Endodermal cell (in vitro differentiated cells): ENCODE measurements at regions not wholly inside any gene's neighbourhood (a gene's known extent, or its start where the extent isn't known, plus 50 kb on each side); places are given as distances from the start of the nearest gene placed in this dataset.

Experiments used
- DNase-seq: peaks from one replicate; pipeline ENCODE4 v3.0.0-alpha.2; 2017
- H3K27ac ChIP-seq: 2 replicates; pipeline ENCODE4 v1.5.1; 2013; ENCODE audit warnings: mild to moderate bottlenecking, low read depth, low read length, moderate library complexity
- H3K27me3 ChIP-seq: 2 replicates; pipeline ENCODE4 v1.6.1; 2013; ENCODE audit warnings: mild to moderate bottlenecking, low read length, moderate library complexity; ENCODE audit not compliant: insufficient read depth, control insufficient read depth, poor library complexity, severe bottlenecking
- H3K36me3 ChIP-seq: 2 replicates; pipeline ENCODE4 v1.7.0; 2013; ENCODE audit warnings: mild to moderate bottlenecking, low read length, moderate library complexity; ENCODE audit not compliant: control insufficient read depth, insufficient read depth
- H3K4me1 ChIP-seq: one replicate; pipeline ENCODE4 v1.7.0; 2013; ENCODE audit warnings: low read length; ENCODE audit not compliant: control insufficient read depth, insufficient read depth
- H3K4me3 ChIP-seq: 2 replicates; pipeline ENCODE4 v1.5.1; 2013; ENCODE audit warnings: mild to moderate bottlenecking, low read length, moderate library complexity
- H3K9ac ChIP-seq: 2 replicates; pipeline ENCODE4 v1.6.1; 2013; ENCODE audit warnings: mild to moderate bottlenecking, low read length, moderate library complexity; ENCODE audit not compliant: poor library complexity, severe bottlenecking; ENCODE audit errors: extremely low read depth
- H3K9me3 ChIP-seq: 2 replicates; pipeline ENCODE4 v1.6.1; 2013; ENCODE audit warnings: mild to moderate bottlenecking, low read length, moderate library complexity; ENCODE audit not compliant: control insufficient read depth
- H3K27ac Mint-ChIP-seq: 2 replicates; pipeline ENCODE4 v1.8.0; 2020; ENCODE audit warnings: mixed read lengths
- H3K27me3 Mint-ChIP-seq: 2 replicates; pipeline ENCODE4 v1.8.0; 2021; ENCODE audit warnings: mild to moderate bottlenecking, mixed read lengths; ENCODE audit not compliant: insufficient read depth
- H3K36me3 Mint-ChIP-seq: 2 replicates; pipeline ENCODE4 v1.8.0; 2020; ENCODE audit warnings: low read depth, mixed read lengths
- H3K4me1 Mint-ChIP-seq: 2 replicates; pipeline ENCODE4 v1.8.0; 2020; ENCODE audit warnings: mixed read lengths
- H3K4me3 Mint-ChIP-seq: 2 replicates; pipeline ENCODE4 v1.8.0; 2020; ENCODE audit warnings: mild to moderate bottlenecking, moderate library complexity, mixed read lengths
- H3K9me3 Mint-ChIP-seq: 2 replicates; pipeline ENCODE4 v1.8.0; 2020; ENCODE audit warnings: mild to moderate bottlenecking, mixed read lengths
- WGBS, 2 experiments: methylation state at CpG; one replicate each; pipeline versions ENCODE4 v1.1.5 to v1.1.7; 2013; ENCODE audit warnings: missing lambda C conversion rate in 2 of 2, mixed read lengths in 1 of 2; ENCODE audit not compliant: insufficient coverage in 1 of 2, insufficient read length in 1 of 2; 5-methylcytosine and 5-hydroxymethylcytosine counted together
- TF ChIP-seq, protein P1 (sequence below): fragments of 200-600 bp; sonication (generic); conservative IDR thresholded peaks from 2 replicates; pipeline ENCODE4 v1.5.0; 2021; ENCODE audit warnings: antibody characterized with exemption, mild to moderate bottlenecking

- peaks cover 4% of the 10 kb centered on the region for H3K36me3 Mint-ChIP-seq
- WGBS, 2 experiments = 76 to 85% methylated on average over 2 of the region's 2 CpGs
- H3K4me1 ChIP-seq = no peaks in the 10 kb centered on the region
Observed at GRCh38 chr13:34533941-34534340, 408.1 kb upstream of the NBEA start.

DNA sequence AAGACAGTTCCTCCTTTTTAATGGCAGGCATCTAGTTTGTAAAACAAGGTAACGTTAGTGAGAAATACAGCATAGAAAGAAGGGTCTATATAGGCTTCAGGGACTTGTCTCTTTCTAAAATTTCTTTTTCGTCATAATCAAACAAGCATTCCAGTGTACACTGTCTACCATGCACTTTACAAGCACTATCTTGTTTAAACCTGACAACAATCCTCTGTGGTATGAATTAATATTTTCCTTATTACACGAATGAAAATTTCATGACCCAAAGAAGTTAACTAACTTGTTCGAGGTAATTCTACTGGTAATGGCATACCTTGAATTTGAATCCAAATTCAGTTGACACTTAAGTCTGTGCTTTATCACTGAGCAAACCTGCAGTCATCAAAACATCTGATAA lies 399.7 kb upstream of the NBEA start:
- 66 to 100% methylated on average over 2 to 4 of the region's 4 CpGs for WGBS, 2 experiments
- Mint-ChIP-seq H3K9me3 (peaks cover 27% of the 10 kb centered on the region), H3K4me3 (no peak overlapping the region), H3K27ac (no peak overlapping the region), H3K27me3 (no peaks in the 10 kb centered on the region), H3K4me1 (no peaks in the 10 kb centered on the region), H3K36me3 (peaks cover 1% of the 10 kb centered on the region)
- DNase-seq = no peak
- Histone ChIP-seq H3K4me1 (no peaks in the 10 kb centered on the region), H3K36me3 (no peaks in the 10 kb centered on the region), H3K27me3 (no peaks in the 10 kb centered on the region), H3K9ac (no peak overlapping the region), H3K27ac (no peak overlapping the region), H3K4me3 (no peak overlapping the region), H3K9me3 (no peaks in the 10 kb centered on the region)
- TF ChIP-seq, protein P1, sequence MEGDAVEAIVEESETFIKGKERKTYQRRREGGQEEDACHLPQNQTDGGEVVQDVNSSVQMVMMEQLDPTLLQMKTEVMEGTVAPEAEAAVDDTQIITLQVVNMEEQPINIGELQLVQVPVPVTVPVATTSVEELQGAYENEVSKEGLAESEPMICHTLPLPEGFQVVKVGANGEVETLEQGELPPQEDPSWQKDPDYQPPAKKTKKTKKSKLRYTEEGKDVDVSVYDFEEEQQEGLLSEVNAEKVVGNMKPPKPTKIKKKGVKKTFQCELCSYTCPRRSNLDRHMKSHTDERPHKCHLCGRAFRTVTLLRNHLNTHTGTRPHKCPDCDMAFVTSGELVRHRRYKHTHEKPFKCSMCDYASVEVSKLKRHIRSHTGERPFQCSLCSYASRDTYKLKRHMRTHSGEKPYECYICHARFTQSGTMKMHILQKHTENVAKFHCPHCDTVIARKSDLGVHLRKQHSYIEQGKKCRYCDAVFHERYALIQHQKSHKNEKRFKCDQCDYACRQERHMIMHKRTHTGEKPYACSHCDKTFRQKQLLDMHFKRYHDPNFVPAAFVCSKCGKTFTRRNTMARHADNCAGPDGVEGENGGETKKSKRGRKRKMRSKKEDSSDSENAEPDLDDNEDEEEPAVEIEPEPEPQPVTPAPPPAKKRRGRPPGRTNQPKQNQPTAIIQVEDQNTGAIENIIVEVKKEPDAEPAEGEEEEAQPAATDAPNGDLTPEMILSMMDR = no peak

More at GRCh38 chr13:34533941-34534340, 408.1 kb upstream of the NBEA start:
- Mint-ChIP-seq H3K27me3 (no peaks in the 10 kb centered on the region), H3K4me1 (no peaks in the 10 kb centered on the region), H3K27ac (no peak overlapping the region), H3K4me3 (no peak overlapping the region), H3K9me3 (peaks cover 30% of the 10 kb centered on the region)
- TF ChIP-seq, protein P1 = no peak
- no peak overlapping the region for H3K9ac ChIP-seq
- peaks cover 6% of the 10 kb centered on the region for H3K9me3 ChIP-seq
- no peak overlapping the region for H3K4me3 ChIP-seq
- H3K27me3 ChIP-seq = no peaks in the 10 kb centered on the region
- no peaks in the 10 kb centered on the region for H3K36me3 ChIP-seq
- no peak overlapping the region for H3K27ac ChIP-seq
- no peak for DNase-seq

GRCh38 chr13:34543836-34544235 lies 398.2 kb upstream of the NBEA start:
- no peaks in the 10 kb centered on the region for H3K27me3 Mint-ChIP-seq
- Histone ChIP-seq H3K4me1 (no peaks in the 10 kb centered on the region), H3K4me3 (no peak overlapping the region), H3K36me3 (no peaks in the 10 kb centered on the region), H3K27ac (no peak overlapping the region), H3K27me3 (no peaks in the 10 kb centered on the region), H3K9ac (no peak overlapping the region), H3K9me3 (no peaks in the 10 kb centered on the region)
- TF ChIP-seq, protein P1 = no peak
- no peak overlapping the region for H3K27ac Mint-ChIP-seq
- peaks cover 18% of the 10 kb centered on the region for H3K9me3 Mint-ChIP-seq
- H3K36me3 Mint-ChIP-seq = no peaks in the 10 kb centered on the region
- H3K4me1 Mint-ChIP-seq = no peaks in the 10 kb centered on the region
- 86 to 89% methylated on average over 4 of the region's 4 CpGs for WGBS, 2 experiments
- no peak overlapping the region for H3K4me3 Mint-ChIP-seq
- DNase-seq = no peak
